ENCODE measurements at regions not wholly inside any gene's neighbourhood (a gene's known extent, or its start where the extent isn't known, plus 50 kb on each side); places are given as distances from the start of the nearest gene placed in this dataset.

GRCh38 chr6:81808851-81809570 lies 56.5 kb upstream of the TENT5A start:
- no peak for DNase-seq

GRCh38 chr6:81806793-81807565 lies 54.5 kb upstream of the TENT5A start:
- no peak for DNase-seq

- DNase-seq: no peak
Observed at GRCh38 chr6:81802356-81802755, 49.9 kb upstream of the TENT5A start.

Measured in fibroblast of skin of right quadriceps (primary cell).